Stimulated activated CD4-positive, alpha-beta T cell treated with anti-CD3 and anti-CD28 coated beads, Interleukin-4, amount 100 ng/mL, for 24 hours (primary cell): ENCODE measurements at regions not wholly inside any gene's neighbourhood (a gene's known extent, or its start where the extent isn't known, plus 50 kb on each side); places are given as distances from the start of the nearest gene placed in this dataset.

Experiments used
- DNase-seq: peaks from one replicate; pipeline ENCODE4 v3.0.0-alpha.2; 2020

- DNase-seq = no peak
These were observed 230.3 kb upstream of the GHITM start for GRCh38 chr10:83909001-83909400.

GRCh38 chr10:83915801-83916200 is 223.5 kb upstream of the GHITM start:
- DNase-seq = no peak

DNA sequence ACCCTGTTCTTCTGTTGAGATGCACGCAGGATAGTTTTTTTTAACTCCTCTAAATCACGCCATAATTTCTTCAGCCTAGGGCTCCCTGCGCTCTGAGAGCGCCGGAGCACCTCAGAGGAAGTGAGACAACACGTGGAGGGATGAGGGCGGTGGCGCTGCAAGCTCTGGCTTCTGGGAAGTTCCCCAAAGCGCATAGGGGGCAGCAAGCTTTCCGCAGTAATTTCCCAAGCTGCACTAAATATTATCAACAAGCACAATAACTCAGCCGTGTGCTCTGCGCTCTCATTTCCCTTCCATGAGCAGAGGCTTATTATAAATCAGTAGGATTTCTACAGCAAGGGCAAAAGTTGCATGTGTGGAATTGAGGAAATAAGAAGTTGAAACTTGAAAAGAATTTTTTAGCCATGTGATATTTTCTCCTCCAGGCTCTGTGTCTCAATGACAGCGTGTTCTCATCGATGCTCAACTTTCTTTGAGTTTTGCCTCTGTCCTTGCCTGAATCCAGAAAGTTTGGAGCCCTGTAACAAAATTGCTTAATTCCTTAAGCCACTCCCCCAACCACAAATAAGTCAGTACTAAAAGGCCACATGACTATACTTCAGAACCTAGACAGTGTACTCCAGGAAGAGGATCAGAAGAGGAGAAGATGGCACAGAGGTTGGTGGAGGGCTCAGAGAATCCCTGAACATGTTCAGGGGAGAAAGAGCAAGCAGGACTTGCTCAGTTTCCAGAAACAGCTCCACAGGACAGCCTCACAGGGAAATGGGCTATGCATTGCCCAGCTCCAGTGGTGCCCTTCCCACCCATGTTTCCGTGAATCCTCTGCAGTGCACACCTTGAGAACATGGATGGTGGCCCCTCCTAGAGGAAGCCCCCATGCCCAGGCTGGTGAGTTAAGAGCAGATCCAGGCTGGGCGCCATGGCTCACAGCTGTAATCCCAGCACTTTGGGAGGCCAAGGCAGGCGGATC is 221.5 kb upstream of the GHITM start:
- no peak for DNase-seq

DNA sequence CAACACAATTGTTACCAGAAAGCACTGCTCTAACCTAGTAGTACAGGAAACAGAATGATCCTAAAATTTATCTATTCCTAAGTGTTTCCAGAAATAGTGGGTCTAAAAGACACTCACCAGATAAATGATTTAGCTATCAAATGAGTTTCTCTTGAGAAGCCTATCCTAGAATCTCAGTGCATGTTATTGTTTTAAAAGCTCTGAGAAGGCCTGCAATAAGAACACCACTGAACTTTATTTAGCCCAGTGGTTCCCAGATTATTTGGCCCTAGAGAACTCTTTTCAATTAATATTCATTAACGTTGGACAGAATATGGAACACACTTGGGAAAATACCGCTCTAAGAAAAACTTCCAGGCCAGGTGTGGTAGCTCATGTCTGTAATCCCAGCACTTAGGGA is 220.1 kb upstream of the GHITM start:
- DNase-seq = no peak

DNA sequence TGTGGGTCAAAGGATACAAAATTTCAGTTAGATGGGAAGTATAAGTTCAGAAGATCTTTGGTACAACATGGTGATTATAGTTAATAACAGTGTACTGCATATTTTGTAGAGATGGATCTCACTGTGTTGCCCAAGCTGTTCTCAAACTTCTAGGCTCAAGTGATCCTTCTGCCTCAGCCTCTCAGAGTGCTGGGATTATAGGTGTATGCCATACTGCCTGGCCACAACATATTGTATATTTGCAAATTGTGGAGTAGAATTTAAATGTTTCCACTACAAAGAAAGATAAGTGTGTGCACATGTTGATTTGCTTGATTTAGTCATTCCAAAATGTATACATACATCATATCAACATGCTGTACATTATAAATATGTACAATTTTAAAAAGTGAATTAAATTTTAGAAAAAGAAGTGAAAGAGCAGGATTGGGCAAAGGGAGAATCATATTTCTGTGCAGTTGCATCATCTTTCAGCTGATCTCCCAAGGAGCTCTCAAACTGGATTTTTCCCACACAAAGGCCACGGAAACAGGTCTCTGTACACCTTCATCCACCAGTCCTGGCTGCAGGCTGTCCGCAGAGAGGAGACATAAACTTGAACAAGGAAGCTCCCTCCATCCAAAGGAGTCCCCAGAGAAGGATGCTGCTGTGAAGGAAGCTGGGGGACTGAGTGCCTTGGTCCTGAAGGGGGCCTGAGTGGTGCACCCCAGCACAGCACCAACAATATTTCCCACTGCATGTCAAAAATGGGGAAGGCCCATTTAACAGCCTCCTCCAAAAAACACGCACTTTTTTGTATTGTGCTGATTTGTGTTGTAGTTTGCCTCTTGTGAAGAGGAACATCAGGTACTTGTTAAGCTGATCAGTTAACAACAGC is 217.1 kb upstream of the GHITM start:
- no peak for DNase-seq

DNA sequence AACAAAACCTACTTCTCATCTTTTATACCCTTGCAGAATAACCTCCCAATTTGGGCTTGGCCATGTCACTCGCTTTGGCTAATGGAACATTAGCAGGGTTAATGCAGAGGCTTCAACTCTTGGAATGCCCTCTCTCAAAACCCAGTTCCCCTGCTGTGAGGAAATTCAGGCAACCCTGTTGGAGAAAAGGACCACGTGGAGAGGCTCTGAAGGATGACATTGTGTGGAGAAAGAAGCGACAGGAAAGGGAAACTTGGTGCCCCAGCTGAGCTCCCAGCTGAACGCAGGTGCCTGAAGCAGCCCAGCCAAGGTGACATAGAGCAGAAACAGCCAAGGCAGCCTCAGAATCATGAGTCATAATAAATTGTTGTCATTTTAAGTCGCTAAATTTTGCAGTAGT is 214.2 kb upstream of the GHITM start:
- no peak for DNase-seq

- no peak for DNase-seq
These were observed 212.7 kb upstream of the GHITM start for GRCh38 chr10:83926606-83927005.

GRCh38 chr10:83927166-83927565 is 212.1 kb upstream of the GHITM start:
- no peak for DNase-seq

GRCh38 chr10:83929399-83929798 is 209.9 kb upstream of the GHITM start:
- no peak for DNase-seq

DNA sequence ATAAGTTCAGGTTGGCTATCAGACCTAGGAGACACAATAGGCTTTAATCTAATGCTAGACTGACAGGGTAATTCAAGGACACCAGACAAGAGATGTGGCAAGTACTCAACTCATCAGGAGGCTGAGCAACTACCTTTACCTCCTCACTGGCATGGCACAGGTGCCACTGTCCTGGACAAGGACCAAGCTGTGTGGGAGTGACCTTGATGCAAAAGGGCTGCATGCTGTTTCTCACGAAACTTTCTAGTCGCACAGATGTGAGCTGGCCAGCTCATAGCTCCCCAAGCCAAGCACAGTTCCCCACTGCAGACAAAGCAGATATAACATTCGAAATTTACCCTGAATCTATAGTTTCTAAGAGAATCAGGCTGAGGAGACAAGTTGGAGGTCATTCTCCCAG is 207.6 kb upstream of the GHITM start:
- no peak for DNase-seq

DNA sequence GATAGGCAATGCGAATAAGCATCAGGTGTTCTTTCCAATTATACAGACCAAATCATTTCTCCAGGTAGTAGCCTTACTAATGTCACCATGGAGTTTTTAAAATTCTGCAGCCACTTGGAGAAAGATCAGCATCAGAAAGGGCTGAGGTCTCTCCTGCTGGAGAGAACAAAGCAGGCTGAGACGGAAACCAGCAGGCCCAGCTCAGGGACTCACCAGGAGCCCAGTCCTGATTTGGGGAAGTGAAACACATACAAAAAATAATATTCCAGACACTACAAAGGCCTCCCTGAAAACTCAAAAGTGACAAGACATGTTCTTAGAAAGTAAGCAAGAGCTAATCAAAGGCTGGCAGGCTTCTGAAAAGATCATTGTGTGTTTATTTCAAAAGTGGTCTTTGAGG is 207.1 kb upstream of the GHITM start:
- no peak for DNase-seq

DNA sequence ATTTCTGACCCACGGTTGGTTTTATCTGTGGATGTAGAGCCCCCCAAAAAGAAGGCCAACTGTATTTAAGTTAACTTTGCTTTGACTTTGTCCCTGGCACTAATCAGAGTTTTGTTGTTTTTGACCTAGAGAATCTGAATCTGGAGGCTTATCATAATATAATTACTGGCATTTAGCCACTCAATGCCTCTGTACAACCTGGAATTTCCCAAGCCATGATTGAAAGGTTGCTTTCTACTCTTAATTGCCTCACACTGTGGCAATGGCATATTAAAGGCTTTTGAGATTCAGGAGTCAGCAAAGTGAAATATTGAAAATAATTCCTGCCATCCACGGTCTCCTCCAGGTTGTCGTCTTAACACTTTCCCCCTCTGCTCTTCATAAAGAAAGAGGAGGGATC is 205.2 kb upstream of the GHITM start:
- DNase-seq = no peak

DNA sequence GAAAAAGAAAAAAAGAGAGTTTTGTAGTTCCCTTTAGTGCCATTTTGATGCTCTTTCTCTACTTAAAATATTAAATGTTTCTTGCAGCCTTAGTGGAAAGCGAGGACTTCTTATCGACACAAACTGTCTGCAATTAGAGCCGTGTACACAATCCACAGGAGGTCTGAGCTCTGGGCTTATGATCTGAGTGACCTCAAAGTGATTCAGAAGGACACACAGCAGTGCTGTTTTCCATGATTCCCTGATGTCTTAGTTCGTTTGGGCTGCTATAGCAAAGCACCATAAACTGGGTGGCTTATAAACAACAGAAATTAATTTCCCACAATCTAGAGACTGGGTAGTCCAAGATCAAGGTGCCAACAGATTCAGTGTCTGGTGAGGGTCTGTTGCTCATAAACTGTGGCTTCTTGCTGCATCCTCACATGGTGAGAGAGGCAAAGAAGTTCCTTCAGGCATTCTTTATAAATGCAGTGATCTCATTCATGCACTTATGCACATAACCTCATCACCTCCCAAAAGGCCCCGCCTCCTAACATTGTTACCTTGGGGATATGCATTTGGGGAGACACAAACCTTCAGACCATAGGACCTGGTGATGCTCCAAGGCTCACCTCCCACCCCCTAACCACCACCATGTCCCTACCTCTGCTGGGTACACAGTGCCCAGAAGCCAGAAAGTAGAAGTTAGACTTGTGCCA is 204.5 kb upstream of the GHITM start:
- DNase-seq = no peak

DNA sequence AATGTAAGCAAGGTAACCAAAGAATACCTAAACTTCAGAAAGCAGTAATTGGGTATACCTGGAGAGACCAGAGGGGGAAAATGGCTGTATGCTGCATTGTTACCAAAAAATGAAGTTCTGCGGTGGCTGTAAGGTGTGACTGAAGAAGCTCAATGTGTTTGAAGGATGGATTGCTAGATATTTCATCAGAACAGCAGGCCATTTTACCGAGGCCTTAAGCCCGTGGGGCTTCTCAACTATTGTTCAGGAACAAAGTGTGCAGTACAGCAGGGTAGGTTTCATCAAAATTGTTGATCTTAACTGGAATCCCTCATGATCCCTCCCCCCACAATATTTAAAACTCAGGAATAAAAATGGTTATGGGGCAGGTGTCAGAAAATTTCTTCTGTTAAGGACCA is 204.0 kb upstream of the GHITM start:
- no peak for DNase-seq

DNA sequence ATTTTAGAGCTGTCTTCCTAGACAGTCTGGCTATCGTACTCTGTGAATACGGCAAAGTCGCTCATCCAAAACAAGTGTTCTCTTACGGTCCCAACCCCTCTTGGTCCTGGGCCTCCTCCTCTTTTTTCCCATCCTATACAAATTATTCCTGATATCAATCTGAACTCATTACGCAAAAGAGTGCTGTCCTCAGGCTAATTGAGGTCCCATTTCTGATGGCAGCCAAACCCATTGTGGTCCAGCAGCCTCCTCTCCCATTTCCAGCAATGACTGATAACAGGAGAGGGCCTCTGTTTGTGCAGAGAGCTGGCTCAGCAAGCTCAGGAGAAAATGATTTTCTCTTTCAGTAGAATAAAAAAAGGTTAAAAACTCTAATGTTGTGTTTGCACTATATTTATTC is 203.4 kb upstream of the GHITM start:
- DNase-seq = no peak

DNA sequence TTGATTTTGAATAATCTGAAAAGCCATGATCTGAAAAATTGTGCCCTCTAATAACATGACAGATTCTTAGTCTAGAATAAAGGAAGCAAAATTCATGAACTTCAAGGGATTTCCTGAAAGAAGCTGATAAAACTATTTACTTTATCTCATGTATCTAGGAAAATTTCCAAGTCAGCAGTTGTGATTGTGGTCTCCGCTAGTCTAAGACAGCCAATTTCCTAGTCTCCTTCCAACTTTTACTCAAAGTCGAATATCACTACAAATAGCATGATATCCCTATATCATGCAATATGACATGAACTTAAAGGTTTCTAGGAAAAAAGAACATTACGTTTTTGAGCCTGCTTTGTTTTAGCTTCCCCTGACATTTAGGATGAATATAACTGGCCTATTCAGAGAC is 202.1 kb upstream of the GHITM start:
- no peak for DNase-seq

GRCh38 chr10:83937826-83938225 is 201.5 kb upstream of the GHITM start:
- DNase-seq = no peak

DNA sequence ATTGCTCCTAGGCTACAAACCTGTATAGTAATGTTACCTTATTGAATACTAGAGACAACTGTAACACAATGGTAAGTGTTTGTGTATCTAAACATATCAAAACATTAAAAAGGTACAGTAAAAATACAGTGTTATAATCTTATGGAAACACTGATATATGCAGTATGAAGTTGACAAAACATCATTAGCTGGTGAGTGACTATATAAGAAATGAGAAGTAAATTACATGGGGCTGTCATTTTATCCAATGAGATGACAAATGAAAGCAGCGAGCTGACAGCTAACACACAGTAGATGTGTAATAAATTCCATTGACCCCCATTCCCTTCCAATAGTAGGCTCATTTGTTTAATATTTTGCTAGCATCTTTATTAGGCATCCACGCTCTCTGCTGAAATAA is 198.1 kb upstream of the GHITM start:
- no peak for DNase-seq

GRCh38 chr10:83942410-83942809 is 196.9 kb upstream of the GHITM start:
- no peak for DNase-seq

DNA sequence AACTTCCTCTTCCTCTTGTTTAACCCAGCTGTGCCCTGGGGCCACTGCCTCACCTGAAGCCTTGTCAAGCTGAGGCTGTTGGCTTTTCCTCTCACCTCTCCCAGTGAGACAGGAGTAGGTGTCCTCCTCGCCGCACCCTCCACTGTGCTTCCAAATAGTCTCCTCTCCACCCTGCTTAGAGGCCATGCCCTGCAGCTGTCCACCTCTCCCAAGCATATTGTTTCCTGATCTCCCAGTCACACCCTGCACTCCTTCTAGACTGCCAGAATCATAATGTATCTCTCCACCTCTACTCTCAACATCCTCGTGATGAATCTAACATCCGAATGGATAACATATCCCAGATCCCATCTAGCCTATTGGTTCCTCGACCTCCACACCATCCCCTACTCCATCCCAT is 196.3 kb upstream of the GHITM start:
- DNase-seq = no peak

DNA sequence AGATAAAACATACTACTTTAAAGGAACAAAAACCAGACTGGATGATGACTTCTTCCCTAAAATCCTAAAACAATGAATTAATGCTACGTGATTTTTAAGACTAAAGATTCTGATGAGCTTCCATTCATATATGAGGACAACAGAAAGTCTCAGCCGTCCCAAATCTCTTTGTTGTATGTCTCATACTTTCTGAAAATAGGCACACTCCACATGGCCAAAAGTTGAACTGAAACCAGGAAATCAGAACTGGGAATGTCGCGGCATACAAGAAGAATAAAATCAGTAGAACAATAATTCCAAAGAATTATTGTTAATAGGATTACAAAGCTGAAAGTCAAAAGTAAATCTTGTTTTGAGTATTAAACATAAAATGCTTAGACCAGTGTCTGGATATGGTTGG is 195.4 kb upstream of the GHITM start:
- no peak for DNase-seq

GRCh38 chr10:83945982-83946718 is 193.2 kb upstream of the GHITM start:
- DNase-seq = no peak

- no peak for DNase-seq
These were observed 187.0 kb upstream of the GHITM start for GRCh38 chr10:83952314-83952713.
